Heart right ventricle (tissue), 16 donors: ENCODE measurements at regions not wholly inside any gene's neighbourhood (a gene's known extent, or its start where the extent isn't known, plus 50 kb on each side); places are given as distances from the start of the nearest gene placed in this dataset.

Source experiments
- ATAC-seq, 8 donors: fragments of 200-7000 bp; cut with Tn5 transposase; one replicate each; pipeline ENCODE4 v1.9.1; 2020; ENCODE audit warnings: mild to moderate bottlenecking in 8 of 8, moderate library complexity in 8 of 8, moderate number of reproducible peaks in 1 of 8
- DNase-seq, 2 donors: peaks; one replicate each; pipeline ENCODE4 v3.0.0-alpha.2; 2020
- H3K27ac ChIP-seq, 10 donors: fragments of 200-600 bp; sonication (generic) in 2 of 10; one replicate each; pipeline versions ENCODE4 v1.5.0 to v1.8.0; 2020 to 2022; ENCODE audit warnings: mild to moderate bottlenecking in 3 of 10
- H3K27me3 ChIP-seq, 7 donors: fragments of 200-600 bp; one replicate each; pipeline ENCODE4 v1.8.0; 2021 to 2022; ENCODE audit warnings: mild to moderate bottlenecking in 2 of 7
- H3K36me3 ChIP-seq, 9 donors: fragments of 200-600 bp; sonication (generic) in 1 of 9; one replicate each; pipeline versions ENCODE4 v1.5.0 to v1.8.0; 2020 to 2022; ENCODE audit warnings: mild to moderate bottlenecking in 2 of 9
- H3K4me1 ChIP-seq, 9 donors: fragments of 200-600 bp; sonication (generic) in 1 of 9; one replicate each; pipeline versions ENCODE4 v1.5.0 to v1.8.0; 2020 to 2022; ENCODE audit warnings: mild to moderate bottlenecking in 4 of 9
- H3K4me3 ChIP-seq, 10 donors: fragments of 200-600 bp; sonication (generic) in 2 of 10; one replicate each; pipeline versions ENCODE4 v1.5.0 to v1.8.0; 2020 to 2022; ENCODE audit warnings: mild to moderate bottlenecking in 7 of 10, moderate library complexity in 2 of 10
- H3K9me3 ChIP-seq, 11 donors: fragments of 200-600 bp in 10 of 11; sonication (generic) in 2 of 11; one replicate each; pipeline versions ENCODE4 v1.5.0 to v1.8.0; 2013 to 2022; ENCODE audit warnings: mild to moderate bottlenecking in 2 of 11, control low read depth in 1 of 11, moderate library complexity in 1 of 11
- WGBS, 2 donors: extraction: QIAGEN DNeasy Blood & Tissue Kit; methylation state at CpG; one replicate each; pipeline ENCODE4 v1.1.7; 2013; ENCODE audit warnings: inconsistent platforms in 1 of 2; 5-methylcytosine and 5-hydroxymethylcytosine counted together
- intact Hi-C, 10 donors: fragments of 100-400 bp; cut with DNase I; formaldehyde crosslinking; loops; one replicate each; pipeline versions ENCODE4 v1.11.1 to v1.14.2; 2022
- TF ChIP-seq, protein P1 (sequence below), 9 donors: fragments of 200-600 bp; sonication (generic) in 2 of 9; IDR thresholded peaks; one replicate each; pipeline versions ENCODE4 v1.5.0 to v1.8.0; 2021 to 2022; ENCODE audit warnings: antibody characterized with exemption in 9 of 9, mild to moderate bottlenecking in 5 of 9, moderate library complexity in 1 of 9
- donor health status: Arrhythmogenic right ventricular cardiomyopathy.
- donor health status: ischemic (EF 13 %, LVEDD 7.1; RV severe dilation, severe dysfunction).
- donor health status: healthy with polysubstance abuse.
- donor health status: DM: no; HTN: yes; CAD: no.
- donor health status: DM: no; HTN: no; CAD: no.
- donor health status: ischemic (EF 25% LVEDD 6.9; RV normal size, moderate dysfunction).
- donor health status: ischemic (EF 25% LVEDD 5.7; RV mildly dilated, moderate dysfunction).
- donor health status: healthy.
- donor health status: DM: yes; HTN: yes; CAD: no.
- donor health status: Ischemic cardiomyopathy.
- donor health status: ischemic (EF 35%, LVEDD 5.7; RV mildly dilated, moderate dysfunction).
- donor health status: nonischemic (EF 11% LVEDD 7.7; RV severe dilation, severe dysfunction).
- donor health status: DM: yes; HTN: yes; CAD: no.
- donor health status: PGD.
- donor health status: ischemic (EF 29% LVEDD 5.4; RV normal size, mild dysfunction).
- donor health status: nonischemic (EF 23%, LVEDD 6.1; RV moderate dilation, normal function).

DNA sequence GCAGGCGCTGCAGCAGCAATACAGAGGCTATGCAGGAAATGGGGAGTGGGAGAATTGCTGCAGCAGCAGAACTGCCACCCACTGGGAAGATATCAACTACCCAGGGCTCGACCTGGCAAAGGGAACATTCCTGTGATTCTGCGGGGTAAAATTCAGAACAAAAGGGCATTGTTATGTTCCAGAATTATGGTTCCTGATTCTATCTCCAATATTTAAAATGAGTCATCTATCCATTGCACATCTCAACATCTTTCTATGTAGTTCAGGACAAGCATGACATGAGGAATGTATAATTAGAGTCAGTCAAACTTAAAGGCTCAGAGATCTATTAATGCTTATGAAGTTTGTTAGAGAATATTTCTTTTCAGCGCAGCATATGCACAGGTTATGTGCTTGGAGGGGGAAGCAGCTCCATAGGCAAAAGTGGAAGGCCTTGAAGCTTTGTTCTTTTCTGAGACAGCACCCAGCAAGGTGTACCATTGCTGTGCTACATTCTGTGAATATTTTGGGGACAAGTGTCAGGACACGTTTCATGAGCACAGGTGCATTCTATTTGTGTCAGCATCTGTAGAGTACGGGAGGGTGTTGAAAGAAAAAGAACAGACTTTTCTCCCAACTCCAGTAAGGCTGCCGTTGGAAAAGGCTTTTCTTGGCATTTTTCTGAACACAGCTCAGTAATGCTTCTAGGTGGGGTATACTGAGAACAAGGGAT is 395.6 kb upstream of the MPDZ start:
- Histone ChIP-seq H3K36me3 (no peaks in the 10 kb centered on the region), H3K27me3 (no peaks in the 10 kb centered on the region), H3K9me3 (peaks cover 0 to 11% (median 3%) of the 10 kb centered on the region in 11 donors), H3K4me1 (peaks cover 0 to 15% (median 0%) of the 10 kb centered on the region in 9 donors), H3K27ac (peak overlapping the region in 8 of 10 donors; percentile 2 to 73 (median 56)), H3K4me3 (no peak overlapping the region)
- intact Hi-C loops, result no loop called here
- TF ChIP-seq, protein P1, sequence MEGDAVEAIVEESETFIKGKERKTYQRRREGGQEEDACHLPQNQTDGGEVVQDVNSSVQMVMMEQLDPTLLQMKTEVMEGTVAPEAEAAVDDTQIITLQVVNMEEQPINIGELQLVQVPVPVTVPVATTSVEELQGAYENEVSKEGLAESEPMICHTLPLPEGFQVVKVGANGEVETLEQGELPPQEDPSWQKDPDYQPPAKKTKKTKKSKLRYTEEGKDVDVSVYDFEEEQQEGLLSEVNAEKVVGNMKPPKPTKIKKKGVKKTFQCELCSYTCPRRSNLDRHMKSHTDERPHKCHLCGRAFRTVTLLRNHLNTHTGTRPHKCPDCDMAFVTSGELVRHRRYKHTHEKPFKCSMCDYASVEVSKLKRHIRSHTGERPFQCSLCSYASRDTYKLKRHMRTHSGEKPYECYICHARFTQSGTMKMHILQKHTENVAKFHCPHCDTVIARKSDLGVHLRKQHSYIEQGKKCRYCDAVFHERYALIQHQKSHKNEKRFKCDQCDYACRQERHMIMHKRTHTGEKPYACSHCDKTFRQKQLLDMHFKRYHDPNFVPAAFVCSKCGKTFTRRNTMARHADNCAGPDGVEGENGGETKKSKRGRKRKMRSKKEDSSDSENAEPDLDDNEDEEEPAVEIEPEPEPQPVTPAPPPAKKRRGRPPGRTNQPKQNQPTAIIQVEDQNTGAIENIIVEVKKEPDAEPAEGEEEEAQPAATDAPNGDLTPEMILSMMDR (IDR thresholded peaks at IDR 0.05), result no peak
- no peak for DNase-seq
- 62 to 69% methylated on average over 7 of the region's 7 CpGs for WGBS, 2 donors
- ATAC-seq, result peak in 7 of 8 donors; percentile 40 to 69 (median 60)

DNA sequence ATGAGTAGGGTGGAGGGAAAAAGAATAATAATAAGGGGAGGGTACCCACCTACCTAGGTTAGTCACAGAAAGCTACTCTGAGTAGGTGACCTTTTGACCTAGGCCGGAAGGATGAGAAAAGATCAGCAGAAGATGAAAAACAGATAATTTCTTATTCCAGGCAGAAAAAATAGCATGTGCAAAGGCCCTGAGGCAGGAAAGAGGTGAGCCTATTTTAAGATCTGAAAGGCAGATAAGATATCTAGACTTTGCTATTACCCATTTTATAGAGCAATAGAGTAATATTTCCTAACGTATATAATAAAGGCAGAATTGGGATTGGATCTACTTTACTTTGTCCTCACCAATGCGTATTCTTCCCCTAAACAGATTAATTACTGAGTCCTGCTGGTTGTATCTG is 393.9 kb upstream of the MPDZ start:
- Histone ChIP-seq H3K4me3 (no peak overlapping the region), H3K9me3 (peaks cover 0 to 23% (median 4%) of the 10 kb centered on the region in 11 donors), H3K4me1 (peaks cover 0 to 15% (median 0%) of the 10 kb centered on the region in 9 donors), H3K27ac (peak overlapping the region in 1 of 10 donors; percentile 56), H3K27me3 (no peaks in the 10 kb centered on the region), H3K36me3 (no peaks in the 10 kb centered on the region)
- TF ChIP-seq, protein P1 (IDR thresholded peaks at IDR 0.05), result no peak
- DNase-seq, result no peak
- no peak for ATAC-seq
- intact Hi-C loops, result no loop called here
- 44 to 77% methylated on average over 3 of the region's 3 CpGs for WGBS, 2 donors

DNA sequence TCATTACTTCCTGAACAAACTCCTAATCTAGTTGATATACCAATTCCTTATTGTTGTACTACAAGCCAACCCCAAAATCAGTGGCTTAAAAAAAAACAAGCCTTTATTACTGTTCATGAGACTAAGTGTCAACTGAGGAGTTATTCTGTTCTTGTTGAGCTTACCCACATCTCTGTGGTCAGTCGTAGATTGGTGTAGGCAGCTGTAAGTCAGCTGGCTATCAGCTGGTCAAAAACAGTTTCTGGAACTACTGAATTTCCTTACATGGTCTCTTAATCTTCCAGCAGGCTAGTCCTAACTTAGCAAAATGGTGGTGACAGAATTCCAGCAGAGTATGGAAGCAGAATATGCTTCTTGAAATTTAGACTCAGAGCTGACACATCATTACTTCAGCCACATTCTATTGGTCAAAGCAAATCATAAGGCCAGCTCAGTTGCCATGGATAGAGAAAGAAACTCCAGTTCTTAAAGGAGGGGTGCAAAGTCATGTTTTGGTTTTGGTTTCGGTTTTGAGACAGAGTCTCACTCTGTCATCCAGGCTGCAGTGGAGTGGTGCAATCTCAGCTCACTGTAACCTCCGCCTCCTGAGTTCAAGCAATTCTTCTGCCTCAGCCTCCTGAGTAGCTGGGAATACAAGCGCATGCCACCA is 386.1 kb upstream of the MPDZ start:
- H3K27ac ChIP-seq, result no peak overlapping the region
- intact Hi-C loops, result no loop called here
- H3K4me3 ChIP-seq, result peak overlapping the region in 1 of 10 donors; percentile 19
- DNase-seq, result no peak
- TF ChIP-seq, protein P1 (IDR thresholded peaks at IDR 0.05), result no peak
- peaks cover 0 to 30% (median 5%) of the 10 kb centered on the region in 11 donors for H3K9me3 ChIP-seq
- ATAC-seq, result peak in 4 of 8 donors; percentile 18 to 53 (median 39)
- peaks cover 0 to 12% (median 4%) of the 10 kb centered on the region in 9 donors for H3K4me1 ChIP-seq
- H3K36me3 ChIP-seq, result no peaks in the 10 kb centered on the region
- WGBS, 2 donors, result 87 to 90% methylated on average over 4 of the region's 4 CpGs
- no peaks in the 10 kb centered on the region for H3K27me3 ChIP-seq

DNA sequence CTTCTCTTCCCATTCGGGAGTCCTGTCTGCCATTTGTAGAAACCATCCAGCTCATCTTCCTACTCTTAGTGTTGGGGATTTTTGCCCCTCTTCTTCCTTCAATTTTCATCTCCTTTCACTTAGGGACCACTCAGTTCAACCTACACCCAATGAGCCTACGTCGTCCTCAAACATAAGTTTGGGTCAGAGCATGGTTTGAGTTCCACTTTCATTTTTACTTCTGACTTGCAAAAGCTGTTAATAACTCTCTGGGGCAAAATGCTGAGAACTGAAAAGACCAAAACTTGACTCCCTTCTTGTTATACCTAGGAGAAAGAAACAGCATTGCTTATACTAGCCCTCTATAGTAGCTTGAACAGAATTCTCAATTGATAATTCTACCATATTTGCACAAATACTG is 381.5 kb upstream of the MPDZ start:
- TF ChIP-seq, protein P1 (IDR thresholded peaks at IDR 0.05), result no peak
- H3K4me3 ChIP-seq, result peak overlapping the region in 7 of 10 donors; percentile 1 to 33 (median 20)
- intact Hi-C loops, result no loop called here
- 69 to 75% methylated on average over 3 of the region's 3 CpGs for WGBS, 2 donors
- ATAC-seq, result peak in 2 of 8 donors; percentile 7 to 24
- no peaks in the 10 kb centered on the region for H3K36me3 ChIP-seq
- DNase-seq, result no peak
- H3K27ac ChIP-seq, result peak overlapping the region in 5 of 10 donors; percentile 20 to 68 (median 42)
- H3K27me3 ChIP-seq, result no peaks in the 10 kb centered on the region
- peaks cover 0 to 7% (median 0%) of the 10 kb centered on the region in 11 donors for H3K9me3 ChIP-seq
- peaks cover 0 to 17% (median 4%) of the 10 kb centered on the region in 9 donors for H3K4me1 ChIP-seq
